ENCODE measurements at regions not wholly inside any gene's neighbourhood (a gene's known extent, or its start where the extent isn't known, plus 50 kb on each side); places are given as distances from the start of the nearest gene placed in this dataset.

DNA sequence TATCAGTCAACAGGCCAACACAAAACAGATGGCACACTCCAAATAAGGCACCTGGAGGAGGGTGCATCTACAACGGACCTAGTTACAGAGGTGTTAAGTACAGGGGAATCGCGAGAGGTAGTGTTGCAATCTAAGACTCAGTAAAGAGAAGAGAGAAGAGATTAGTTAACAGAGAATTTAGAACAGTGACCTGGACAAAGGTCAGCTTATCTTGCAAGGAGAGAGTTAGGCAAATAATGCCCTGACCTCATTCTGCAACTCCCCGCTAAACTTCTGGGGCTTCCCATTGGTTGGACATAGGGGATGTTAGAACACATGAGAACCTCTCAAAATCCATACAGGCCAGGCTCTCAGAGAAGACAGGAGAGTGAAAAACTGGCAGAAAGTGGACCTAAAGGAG, 289.4 kb upstream of the GK2 start:
- no peak for TF ChIP-seq POLR2A (IDR thresholded peaks at IDR 0.05)
- TF ChIP-seq, protein P1, sequence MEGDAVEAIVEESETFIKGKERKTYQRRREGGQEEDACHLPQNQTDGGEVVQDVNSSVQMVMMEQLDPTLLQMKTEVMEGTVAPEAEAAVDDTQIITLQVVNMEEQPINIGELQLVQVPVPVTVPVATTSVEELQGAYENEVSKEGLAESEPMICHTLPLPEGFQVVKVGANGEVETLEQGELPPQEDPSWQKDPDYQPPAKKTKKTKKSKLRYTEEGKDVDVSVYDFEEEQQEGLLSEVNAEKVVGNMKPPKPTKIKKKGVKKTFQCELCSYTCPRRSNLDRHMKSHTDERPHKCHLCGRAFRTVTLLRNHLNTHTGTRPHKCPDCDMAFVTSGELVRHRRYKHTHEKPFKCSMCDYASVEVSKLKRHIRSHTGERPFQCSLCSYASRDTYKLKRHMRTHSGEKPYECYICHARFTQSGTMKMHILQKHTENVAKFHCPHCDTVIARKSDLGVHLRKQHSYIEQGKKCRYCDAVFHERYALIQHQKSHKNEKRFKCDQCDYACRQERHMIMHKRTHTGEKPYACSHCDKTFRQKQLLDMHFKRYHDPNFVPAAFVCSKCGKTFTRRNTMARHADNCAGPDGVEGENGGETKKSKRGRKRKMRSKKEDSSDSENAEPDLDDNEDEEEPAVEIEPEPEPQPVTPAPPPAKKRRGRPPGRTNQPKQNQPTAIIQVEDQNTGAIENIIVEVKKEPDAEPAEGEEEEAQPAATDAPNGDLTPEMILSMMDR (IDR thresholded peaks at IDR 0.05): no peak
